GM19467 (cell line): ENCODE measurements at regions not wholly inside any gene's neighbourhood (a gene's known extent, or its start where the extent isn't known, plus 50 kb on each side); places are given as distances from the start of the nearest gene placed in this dataset.
"Not testable (repeated sequence)": the region's sequence is repeated elsewhere in the genome, so short reads cannot be mapped to it uniquely, and the experiment has no call there.

Source experiments
- ATAC-seq: cut with Tn5 transposase; IDR thresholded peaks from one replicate; pipeline ENCODE4 v1.9.1; 2021; ENCODE audit warnings: mild to moderate bottlenecking, moderate library complexity; ENCODE audit not compliant: unreplicated experiment

DNA sequence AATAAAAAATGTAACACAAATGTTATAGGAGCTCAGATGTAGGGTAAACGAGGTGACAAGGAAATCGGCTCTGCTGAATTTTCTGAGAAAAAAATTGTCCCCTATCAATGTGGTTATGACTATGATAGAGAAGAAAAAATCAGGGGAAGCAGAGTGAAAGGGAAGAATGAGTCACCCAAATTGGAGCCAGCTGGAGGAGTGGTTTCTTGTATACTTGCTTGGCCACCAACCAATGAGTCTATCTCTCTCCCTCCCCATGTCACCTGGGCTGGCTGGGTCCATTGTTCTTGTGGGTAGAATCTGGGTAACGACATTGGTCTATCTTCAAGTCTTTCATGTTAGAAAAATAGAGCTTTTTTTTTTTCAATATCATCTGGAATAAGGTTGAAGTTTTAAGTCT is 196.6 kb upstream of the FLRT2 start:
- no peak for ATAC-seq

DNA sequence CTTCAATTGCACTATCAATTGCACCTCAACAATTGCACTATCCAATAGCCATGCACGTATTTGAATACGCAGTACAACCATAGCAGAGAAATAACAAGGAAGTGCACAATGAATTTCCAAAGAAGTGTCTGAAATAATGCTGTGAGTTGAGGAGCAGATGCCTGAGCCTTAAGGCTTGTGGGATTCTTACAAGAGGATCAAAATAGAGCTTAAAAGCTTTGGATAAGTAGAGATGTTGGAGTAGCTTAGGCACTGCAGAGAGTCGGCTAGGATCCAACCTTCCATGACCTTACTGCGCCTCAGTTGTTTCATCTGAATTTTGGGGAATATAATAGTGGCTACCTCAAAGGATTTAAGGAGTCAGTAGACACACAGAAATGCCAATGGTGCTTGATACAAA is 196.1 kb upstream of the FLRT2 start:
- ATAC-seq = no peak

DNA sequence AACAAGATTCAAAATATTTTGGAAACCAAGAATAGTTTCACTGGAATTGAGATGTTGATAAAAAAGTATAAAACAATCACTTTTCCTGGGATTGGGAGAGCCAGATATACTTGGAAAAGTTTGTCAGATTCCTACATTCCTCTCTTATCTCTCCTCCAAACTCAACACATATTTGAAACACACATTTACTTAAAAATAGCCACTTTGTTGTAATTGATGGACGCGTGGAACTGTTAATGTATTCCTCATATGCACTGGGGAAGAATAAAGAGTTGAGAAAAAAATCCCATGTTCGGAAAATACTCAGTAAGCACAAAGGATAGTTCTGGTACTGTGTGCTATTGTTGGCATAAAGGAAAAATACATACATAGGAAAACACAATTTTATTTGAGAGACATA is 195.6 kb upstream of the FLRT2 start:
- no peak for ATAC-seq

DNA sequence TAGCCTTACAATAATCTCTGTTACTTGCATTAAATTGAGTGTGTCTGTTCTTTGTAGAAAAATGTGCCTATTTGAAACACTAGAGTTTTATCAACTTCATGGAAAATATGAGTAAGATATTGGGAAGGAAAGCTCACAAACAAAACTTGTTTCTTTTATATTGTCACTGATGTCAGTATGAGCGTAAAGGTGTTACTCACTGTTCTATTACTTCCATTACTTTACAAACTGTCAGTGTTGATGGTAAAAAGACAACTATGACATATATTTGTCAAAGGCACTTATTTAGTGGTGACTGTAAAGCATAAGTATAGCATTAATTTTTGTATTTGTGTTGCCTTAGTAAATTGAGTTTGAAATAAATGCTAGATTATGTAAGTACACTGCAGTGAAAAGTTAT is 193.7 kb upstream of the FLRT2 start:
- ATAC-seq = no peak

DNA sequence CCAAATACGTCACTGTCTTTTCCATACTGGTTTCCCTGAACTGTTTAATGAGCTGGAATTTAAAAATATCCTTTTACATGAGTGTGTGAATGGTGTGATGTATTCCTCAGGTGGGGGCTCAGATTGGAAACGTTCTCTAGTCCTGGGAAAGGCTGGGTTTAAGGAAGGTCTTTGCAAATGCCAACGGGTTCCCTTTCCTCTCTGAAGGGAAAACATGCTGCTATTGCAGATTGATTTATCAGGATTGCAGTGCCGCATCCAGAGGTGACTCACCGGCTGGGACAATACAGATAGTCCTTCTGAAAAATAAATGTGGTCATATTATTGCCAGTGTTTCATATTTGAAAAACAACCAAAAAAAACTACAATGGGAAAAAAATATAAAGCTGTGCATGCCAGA is 193.1 kb upstream of the FLRT2 start:
- ATAC-seq = no peak

DNA sequence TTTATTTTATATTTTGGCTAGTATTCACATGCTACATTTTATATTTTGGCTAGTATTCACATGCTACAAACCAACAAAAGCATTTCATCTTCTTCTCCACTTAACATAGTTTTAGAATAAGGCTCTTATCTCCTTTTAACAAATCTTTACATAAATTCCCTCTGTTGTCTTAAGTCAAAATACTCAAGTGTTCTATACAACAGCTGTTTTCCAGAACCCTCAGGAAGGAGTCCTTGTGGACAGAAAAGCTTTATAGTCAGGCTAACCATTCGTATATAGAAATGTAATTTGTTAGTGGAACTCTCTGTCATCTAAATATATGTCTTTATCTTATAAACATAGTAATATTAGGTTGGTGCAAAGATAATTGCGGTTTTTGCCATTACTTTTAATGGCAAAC is 191.0 kb upstream of the FLRT2 start:
- ATAC-seq = no peak

DNA sequence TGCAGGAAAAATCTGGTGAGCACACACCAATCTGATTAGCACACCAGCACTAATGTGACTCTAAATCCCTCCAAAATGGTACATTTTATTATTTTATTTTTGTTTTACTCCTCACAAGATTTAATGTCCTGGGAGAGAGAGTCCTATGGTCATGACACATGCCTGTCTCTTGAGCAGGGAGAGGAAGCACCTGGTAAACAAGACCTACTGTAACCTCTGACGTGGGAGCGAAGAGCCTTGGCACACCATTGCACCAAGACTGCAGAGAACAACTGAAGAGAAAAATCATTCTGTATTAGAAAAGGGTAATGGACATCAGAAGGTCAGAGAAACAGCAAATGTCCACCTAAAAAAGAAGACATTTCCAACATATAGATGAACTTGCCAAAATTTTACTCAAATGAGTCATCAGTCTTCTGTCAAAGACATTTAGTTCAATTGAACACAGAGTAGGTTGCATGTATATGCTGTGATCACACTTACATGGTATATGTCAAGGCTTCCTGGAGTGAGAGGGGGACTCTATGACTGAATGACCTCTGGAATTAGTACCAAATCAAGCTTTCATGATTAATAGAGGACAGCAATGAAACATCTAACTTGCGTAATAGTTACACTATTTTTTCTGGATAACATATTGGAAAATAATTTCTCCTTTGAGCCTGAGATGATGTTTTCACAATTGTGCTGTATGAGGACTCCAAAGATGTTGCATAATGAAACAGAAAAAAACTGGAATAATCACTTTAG is 186.9 kb upstream of the FLRT2 start:
- no peak for ATAC-seq

DNA sequence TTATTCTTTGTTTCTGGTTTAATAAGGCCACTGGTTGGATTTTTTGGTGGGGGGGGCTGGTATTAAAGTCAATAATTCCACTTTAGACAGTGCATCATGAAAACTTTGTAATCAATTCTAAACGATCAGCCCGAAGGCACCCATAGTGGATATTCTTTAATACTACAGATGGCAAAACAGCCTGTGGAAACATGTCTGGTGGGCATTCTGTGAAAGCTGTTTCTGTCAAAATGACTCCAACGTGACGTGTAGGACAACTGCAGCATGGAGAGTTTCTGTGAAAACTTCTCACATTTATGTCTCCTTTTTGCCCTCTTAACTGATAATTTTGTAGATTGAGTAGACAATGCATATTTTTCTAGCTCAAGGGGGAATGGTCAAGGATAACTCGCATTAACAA is 185.8 kb upstream of the FLRT2 start:
- ATAC-seq = no peak

DNA sequence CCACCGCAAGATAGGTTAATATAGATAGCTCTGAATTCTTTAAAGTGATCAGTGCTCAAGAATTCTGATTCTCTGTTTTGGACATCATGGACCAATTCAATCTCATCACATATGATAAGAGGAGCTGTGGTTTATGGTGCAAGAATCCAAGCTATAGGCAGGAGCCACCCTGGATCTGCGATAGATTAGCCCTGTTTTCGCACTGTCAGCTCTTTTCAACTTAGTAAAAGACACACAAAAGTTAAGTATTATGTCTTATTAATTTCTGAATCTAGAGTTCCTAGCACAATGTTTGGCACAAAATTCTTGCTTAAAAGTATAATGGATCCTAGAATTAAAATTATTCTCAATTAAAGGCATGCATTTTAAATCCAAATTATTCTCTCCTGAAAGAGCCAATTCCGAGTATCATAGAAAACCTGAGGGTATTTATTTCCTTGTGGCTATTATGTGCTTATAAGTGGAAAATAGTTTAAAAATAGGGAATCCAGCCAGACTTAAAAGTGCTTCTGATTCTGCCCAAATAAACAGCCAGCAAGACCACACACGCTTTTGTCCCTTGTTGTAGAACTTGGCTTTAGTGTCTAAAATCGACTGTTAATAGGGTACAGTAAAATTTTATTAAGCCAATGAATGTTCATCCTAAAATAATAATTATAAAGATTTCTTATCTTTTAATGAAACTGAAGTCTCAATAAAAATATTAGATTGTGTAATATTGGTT is 184.9 kb upstream of the FLRT2 start:
- no peak for ATAC-seq

DNA sequence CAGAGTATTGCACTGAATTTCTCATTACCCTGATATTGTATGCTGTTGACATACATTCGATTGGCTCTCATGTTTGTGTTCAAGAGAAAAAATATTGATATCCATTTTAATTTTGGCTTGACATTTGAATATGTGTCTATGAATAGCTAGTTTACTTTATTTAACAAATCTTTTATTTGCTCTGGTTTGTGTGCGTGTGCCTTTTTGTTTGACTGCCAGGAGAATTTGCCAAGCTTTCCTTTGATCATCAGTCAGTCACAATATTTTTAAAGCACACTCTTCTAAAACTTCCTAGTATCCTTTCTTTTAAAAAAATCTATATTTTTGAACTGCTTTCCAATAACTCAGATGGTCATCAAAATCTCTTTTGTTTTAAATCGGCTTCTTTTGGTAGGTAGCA is 179.3 kb upstream of the FLRT2 start:
- no peak for ATAC-seq

DNA sequence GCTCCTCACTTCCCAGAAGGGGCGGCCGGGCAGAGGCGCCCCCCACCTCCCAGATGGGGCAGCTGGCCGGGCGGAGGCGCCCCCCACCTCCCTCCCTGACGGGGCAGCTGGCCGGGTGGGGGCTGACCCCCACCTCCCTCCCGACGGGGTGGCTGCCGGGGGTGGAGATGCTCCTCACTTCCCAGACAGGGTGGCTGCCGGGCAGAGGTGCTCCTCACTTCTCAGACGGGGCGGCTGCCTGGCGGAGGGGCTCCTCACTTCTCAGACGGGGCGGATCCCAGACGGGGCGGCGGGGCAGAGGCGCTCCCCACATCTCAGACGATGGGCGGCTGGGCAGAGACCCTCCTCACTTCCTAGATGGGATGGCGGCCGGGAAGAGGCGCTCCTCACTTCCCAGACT is 177.4 kb upstream of the FLRT2 start:
- ATAC-seq = not testable (repeated sequence)

DNA sequence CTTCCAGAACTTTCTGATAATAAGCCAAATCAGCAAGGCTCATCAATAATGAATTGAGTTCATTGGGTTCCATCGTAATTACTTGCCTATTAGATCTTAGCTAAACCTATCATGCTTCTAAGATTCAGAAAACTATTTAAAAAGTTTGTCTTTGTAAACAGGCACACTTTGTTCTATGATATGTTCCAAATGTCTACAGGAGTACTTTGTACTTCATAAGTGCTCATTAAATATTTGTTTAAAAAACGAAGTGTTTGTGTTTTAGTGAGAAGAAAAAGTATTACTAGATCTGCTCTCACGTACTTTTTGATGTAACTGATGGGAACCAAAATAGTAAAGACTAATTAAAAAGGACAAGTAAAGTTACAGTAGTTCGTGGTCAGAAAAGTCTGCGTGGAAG is 172.8 kb upstream of the FLRT2 start:
- ATAC-seq = no peak

DNA sequence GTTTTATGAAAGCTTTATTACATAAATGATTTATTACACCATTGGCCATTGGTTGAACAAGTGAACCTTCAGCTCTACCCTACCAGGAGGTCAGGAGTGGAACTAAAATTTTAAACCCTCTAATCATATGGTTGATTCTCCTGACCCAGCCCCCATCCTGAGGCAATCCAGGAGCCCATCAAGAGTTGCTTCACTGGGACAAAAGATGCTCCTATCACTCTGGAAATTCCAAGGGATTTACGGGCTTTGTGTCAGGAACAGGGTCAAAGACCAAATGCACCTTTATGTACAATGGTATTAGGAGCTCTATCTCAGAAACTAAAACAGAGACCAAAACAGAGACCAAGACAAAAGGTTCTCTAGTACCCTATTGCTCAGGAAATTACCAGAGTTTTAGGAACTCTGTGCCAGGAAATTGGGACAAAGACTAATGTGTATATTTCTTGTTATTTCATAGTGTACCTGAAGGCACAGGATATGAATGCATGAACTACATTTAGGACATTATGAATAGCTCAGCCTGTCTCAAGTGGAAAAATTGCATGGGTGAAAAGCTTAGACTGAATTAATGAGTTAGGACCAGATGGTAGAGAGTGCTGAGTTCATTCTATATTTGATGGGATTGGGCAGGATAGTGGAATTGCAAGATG is 171.7 kb upstream of the FLRT2 start:
- ATAC-seq = no peak

DNA sequence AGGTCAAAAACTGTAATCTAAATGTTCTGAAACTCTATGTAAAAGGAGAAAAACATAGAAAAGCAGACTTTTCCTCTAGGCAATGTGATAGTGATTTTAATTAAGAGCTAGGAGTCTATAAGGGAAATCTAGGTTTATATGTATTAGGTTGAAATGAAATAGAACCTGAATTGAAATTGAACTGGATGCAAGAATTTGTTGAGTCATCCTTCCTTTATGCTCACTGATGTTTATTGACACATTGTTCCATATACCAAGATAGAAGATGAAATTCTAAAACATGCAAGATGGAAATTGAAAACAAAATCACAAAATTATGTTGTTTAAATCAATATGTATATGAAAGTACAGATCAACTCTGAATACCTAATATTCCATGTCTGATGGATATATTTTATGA is 170.4 kb upstream of the FLRT2 start:
- no peak for ATAC-seq

DNA sequence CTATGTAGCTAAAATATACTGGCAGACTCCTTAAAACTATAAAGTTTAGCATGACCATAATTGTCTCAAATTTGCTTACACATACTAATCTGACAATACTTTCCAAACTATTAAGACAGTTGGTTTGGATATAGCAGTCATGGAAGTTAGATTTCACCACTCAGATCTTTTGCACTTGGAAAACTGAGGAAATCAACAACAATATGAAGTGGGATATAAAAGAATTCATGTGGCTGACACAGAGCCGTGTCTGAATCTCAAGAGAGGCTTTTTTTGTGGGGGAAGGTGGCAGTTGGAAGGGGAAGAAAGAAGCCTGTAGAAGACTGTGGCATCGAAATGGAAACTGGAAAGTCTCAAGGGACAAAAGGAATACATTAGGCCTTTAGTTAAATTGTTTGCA is 166.6 kb upstream of the FLRT2 start:
- ATAC-seq = no peak

DNA sequence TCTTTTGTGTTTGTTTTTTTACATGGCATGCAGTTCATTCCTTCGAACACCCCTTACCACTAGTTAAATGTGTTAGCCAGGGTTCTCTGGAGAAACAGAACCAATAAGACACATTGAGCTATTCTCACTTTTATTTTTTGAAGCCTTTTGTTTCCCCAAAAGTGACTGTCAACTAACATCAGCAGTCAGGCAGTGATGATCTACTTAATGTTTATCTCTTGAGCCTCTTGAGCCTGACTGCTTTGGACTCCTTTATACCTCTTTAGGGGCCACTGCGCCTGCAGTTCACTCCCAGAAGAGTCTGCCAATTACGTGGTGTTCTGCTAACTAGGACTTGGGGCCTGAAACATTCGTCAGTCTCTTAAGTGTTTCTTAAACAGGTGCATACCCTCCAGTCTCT is 163.7 kb upstream of the FLRT2 start:
- ATAC-seq = no peak

DNA sequence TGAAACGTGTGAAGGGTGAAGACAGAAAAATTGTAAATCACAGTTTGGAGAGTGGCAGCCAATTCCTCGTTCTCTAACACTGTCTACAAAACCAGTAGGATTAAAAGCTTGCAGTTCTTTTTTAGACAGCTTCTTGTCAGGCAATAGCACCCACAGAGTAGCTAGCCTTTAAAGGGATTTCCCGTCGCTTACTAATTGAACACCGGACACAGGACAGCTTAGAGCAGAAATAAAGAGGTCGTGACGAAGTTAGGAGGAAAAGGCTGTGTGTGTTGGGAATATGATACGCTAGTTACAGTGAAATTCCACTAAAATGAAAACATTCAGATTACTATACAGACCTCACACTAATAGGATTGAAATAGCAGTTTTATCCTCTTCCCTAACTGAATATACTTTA is 149.1 kb upstream of the FLRT2 start:
- no peak for ATAC-seq

DNA sequence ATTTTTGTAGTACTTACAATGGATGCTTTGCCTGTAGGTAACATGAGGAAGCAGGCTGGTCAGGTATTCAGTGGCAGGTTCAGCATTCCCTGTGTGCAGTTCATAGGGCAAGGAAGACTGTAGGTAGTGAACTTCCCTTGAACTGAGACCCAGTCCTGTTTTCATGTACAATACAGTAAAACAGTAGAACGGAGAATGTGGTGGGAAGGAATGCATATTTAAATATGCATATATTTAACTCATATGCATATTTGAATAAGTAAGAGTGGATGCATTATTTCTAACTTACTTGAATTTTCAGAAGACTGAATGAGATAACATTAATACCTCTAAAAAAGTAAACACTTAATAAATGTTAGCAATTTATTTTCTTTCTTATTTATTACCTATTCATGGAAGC is 147.6 kb upstream of the FLRT2 start:
- no peak for ATAC-seq

DNA sequence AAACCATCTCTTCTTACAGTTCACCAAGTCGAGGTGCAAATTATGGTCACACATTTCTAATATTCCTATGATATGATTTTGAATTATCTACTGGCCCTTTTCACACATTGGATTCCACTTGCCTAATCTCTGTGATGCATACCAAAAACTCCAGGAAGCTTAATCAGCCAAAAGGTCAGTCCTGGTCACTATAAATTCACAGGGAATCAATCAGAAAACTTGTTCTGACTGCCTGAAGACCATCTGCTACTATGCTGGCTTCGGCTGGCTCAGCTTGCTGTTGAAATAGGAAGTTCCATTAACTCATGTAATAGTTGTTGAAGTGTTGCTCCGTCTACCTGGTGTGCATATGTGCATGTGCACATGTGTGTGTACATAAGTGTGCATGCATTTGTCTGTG is 142.8 kb upstream of the FLRT2 start:
- no peak for ATAC-seq

DNA sequence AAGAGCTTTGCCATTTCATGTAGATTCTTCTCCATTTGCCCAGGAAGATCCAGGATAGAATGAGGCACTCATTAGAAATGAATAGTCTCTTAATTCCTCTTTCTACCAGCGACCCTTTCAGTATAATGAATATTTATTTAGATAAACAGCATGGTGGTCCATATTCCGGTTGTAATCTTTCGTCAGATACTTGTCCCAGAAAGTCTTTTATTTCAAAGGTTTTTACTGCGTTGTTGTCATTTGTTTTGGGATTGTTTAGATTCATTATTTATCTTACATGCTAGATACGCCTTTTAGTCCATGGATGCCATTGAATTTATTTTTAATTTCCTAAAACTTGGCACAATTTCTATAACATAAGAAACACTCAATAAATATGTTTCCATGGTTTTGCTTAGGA is 139.7 kb upstream of the FLRT2 start:
- ATAC-seq = no peak

DNA sequence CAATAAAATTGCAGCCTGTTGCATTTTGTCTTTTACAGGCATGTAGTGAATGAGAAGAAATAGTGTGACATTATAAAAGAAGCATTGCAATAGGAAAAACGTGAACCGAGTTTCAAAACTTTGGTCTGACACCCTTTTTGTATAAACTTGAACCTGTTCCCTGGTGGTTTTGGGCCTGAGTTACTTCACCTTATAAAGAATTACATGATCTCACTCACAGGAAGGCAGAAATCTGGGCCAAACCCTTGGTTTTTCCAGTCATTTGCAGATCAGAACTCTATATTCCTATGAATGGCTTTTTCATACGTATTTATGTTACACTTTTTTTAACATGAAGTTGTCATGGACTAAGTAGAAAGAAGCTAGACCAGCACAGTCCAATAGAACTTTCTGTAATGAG is 138.5 kb upstream of the FLRT2 start:
- ATAC-seq = no peak

DNA sequence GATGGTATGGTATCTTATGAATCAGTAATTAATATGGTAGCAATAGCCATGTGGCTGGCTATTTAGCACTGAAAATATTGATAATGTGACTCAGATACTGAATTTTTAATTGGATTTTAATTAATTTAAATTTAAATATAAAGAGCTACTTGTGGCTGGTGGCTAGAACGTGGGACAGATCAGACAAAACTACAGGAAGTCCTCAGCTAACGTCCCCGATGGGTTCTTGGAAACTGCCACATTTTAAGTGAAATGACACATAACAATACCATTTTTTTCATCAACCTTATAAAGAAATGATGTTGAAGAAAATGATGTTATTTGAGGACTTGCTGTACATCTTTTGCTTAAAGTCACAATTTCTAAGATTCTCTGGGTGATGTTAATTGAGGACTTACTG is 138.1 kb upstream of the FLRT2 start:
- ATAC-seq = no peak
